GM18517 (cell line): ENCODE measurements at regions not wholly inside any gene's neighbourhood (a gene's known extent, or its start where the extent isn't known, plus 50 kb on each side); places are given as distances from the start of the nearest gene placed in this dataset.
"Not testable (repeated sequence)": the region's sequence is repeated elsewhere in the genome, so short reads cannot be mapped to it uniquely, and the experiment has no call there.

Experiments
- ATAC-seq: cut with Tn5 transposase; IDR thresholded peaks from one replicate; pipeline ENCODE4 v1.9.1; 2021; ENCODE audit warnings: mild to moderate bottlenecking, moderate library complexity; ENCODE audit not compliant: unreplicated experiment

GRCh38 chr2:14433946-14434495 lies 198.5 kb upstream of the LRATD1 start:
- no peak for ATAC-seq

- no peak for ATAC-seq
Measured at GRCh38 chr2:14445670-14446069, 186.8 kb upstream of the LRATD1 start.

- no peak for ATAC-seq
Measured at GRCh38 chr2:14448340-14448739, 184.2 kb upstream of the LRATD1 start.

- no peak for ATAC-seq
Measured at GRCh38 chr2:14451312-14451711, 181.2 kb upstream of the LRATD1 start.

DNA sequence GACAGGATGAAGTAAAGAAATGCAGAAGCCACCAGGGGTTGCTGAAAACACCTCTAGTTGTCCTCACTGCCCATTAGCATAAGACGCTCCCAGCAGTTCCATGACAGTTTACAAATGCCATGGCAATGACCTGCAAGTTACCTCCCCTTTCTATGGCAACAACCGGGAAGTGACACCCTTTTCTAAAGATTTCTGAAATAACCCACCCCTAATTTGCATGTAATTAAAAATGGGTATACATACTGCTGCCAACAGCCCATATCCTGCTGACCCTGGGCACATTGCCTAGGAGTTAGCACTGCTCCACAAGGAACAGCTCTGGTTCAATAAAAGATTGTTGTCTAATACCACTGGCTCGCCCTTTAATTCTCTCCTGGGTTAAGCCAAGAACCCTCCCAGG lies 178.3 kb upstream of the LRATD1 start:
- ATAC-seq: no peak

DNA sequence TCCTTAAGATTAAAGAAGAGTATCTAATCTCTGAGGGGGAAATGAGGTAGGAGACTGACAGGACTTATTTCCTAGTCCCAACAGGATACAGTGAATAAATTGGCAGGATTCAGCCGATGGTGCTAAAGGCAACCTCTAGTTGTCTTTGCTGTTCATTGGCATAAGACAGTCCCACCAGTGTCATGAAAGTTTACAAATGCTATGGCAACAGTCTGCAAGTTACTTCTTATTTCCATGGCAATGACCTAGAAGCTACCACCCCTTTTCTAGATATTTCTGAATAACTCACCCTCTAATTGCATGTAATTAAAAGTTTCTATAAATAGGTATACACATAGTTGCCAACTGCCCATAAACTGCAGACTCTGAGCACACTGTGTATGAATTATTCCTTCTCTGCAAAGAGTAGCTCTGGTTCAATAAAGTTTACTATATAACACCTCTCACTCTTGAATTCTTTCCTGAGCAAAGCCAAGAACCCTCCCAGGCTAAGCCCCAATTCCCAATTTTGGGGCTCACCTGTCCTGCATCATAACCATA lies 172.7 kb upstream of the LRATD1 start:
- no peak for ATAC-seq

DNA sequence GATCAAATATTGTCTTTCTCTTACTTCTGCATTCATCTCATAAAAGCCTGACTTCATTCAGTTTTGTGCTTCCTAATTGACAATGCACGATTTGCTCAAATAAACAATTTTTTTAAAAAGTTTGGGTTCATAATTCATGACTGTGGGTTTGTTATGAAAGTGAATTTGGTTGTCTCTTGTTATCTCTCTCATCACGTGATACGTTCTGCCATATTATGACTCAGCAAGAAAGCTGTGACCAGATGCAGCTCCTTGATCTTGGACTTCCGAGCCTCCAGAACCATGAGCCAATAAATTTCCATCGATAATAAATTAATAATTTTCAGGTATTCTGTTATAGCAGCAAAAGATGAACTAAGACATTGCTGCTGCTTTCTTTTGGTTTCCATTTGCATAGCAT lies 156.5 kb upstream of the LRATD1 start:
- no peak for ATAC-seq

DNA sequence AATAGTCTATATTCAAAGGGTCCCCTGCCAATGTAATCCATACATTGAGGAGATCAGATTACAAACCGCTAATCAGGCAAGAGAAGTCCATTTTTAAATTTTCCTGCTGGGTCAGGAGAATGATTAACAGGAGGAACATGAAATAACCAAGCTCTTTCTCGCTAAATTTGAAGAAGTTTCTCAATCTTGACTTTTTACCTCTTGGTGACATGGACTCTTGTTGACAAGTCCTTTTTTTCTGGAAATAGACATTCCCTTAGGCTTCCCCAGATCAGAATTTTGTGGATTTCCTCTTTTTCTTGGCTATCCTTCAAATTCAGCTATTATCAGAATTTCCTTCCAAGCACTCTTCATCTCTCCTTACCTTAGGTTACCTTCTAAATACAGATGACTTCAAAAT lies 153.0 kb upstream of the LRATD1 start:
- no peak for ATAC-seq

DNA sequence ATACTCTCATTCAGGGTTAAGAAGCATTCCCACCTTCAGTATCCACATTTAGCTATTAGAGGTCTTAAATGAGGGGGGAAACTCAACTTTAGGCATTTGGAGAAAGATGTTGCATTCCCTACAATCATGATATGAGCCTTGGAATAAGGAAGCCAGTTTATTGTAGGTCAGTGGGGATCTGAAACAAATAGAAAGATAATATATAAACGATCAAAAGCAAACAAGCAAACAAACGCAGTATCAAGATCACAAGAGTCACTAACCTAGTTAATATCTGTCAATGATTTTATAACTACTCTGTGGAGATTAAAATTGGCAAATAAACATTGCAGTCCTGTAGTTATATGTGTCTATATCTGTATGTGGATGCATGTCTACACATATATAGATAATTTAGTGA lies 152.4 kb upstream of the LRATD1 start:
- no peak for ATAC-seq

- no peak for ATAC-seq
Measured at GRCh38 chr2:14480906-14481305, 151.6 kb upstream of the LRATD1 start.

DNA sequence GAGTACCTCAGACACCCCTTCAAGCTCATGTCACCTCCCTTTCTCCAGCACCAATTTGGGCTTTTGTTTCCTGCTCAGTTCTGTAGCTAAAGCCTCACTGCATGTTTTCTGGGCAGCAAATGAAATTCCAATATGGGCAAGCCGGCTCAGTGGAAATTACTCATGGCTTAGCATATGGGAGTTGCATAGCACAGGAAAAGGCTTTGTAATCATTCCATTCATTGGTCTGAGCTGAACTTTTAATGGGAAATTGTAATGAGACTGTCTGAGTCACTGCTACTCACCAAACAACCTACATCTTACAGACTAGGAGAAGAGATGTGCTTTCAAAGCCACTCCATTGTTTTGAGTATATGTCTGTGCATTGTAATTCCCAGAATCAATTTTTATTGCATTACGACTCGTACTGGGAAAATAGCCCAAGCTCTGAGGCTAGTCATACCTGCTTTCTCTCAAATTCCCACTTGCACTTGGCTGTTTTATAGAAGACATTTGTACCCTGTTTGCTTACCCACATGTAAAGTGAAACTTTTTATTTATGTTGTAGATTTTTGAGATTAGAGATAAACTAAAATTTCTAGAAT lies 139.5 kb upstream of the LRATD1 start:
- ATAC-seq: no peak

DNA sequence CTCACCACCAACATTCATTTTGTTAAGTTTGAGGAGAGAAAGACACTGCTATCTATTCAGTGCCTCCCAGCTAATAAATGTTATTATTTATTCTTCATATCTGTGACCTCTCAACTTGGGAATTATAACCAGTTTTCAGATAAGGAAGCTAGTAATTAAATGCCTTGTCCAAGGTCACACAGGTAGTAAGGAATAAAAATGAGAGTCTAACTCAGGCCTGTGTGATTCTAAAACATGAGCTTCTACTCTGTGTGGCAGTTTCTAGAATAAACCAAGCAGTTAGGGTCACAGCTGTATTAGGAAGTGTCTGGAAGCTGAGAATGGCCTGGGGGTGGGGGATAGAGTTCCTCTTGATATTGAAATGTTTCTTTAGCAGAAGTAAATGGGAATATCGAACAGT lies 137.8 kb upstream of the LRATD1 start:
- ATAC-seq: no peak

DNA sequence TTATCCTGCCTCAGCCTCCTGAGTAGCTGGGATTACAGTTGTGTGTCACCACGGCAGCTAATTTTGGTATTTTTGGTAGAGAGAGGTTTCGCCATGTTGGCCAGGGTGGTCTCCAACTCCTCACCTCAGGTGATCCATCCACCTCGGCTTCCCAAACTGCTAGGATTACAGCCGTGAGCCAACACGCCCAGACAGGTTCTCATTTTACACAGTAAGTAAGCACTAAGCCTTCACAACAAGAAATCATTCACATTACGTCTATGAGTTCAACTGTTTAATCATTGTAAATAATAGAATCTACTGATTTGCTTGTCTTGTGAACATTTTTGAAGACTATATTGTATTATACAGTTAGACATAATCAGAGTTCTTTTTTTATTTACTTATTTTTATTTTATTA lies 131.5 kb upstream of the LRATD1 start:
- ATAC-seq: no peak

- not testable (repeated sequence) for ATAC-seq
Measured at GRCh38 chr2:14506955-14507354, 125.6 kb upstream of the LRATD1 start.

DNA sequence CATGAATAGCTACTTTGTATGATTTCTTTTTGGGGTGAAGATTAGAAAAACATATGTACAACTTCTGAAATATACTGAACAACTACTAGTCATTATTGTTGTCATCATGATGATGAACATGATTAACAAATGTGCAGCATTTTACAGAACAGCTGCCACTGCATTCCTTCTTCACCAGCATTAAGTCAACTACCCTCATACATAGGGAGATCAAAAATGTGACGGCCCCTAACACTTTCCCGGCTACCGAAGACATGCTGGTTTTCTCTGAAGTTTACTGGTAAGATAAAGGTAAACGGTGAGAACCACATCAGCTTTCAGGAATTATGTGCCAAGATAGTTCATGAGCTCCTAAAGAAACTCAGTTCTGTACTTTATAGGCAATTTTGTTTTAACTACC lies 121.0 kb upstream of the LRATD1 start:
- ATAC-seq: no peak

GRCh38 chr2:14513903-14514302 lies 118.6 kb upstream of the LRATD1 start:
- no peak for ATAC-seq

GRCh38 chr2:14516844-14517243 lies 115.7 kb upstream of the LRATD1 start:
- ATAC-seq: no peak

DNA sequence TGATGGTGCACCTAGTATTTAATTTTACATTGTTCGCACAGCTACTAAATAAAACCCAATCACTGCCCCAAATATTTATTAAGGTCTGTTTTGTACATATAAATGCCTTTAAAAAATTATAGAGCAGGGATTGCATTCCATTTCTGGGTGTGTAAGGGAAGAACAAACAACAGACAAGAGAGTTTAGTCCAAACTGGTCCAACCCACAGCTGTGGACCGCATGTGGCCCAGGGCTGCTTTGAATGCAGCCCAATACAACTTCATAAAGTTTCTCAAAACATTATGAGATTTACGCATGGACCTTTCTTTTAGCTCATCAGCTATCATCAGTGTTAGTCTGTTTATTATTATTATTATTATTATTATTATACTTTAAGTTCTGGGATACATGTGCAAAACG lies 114.8 kb upstream of the LRATD1 start:
- ATAC-seq: no peak

- no peak for ATAC-seq
Measured at GRCh38 chr2:14520385-14520945, 112.1 kb upstream of the LRATD1 start.

DNA sequence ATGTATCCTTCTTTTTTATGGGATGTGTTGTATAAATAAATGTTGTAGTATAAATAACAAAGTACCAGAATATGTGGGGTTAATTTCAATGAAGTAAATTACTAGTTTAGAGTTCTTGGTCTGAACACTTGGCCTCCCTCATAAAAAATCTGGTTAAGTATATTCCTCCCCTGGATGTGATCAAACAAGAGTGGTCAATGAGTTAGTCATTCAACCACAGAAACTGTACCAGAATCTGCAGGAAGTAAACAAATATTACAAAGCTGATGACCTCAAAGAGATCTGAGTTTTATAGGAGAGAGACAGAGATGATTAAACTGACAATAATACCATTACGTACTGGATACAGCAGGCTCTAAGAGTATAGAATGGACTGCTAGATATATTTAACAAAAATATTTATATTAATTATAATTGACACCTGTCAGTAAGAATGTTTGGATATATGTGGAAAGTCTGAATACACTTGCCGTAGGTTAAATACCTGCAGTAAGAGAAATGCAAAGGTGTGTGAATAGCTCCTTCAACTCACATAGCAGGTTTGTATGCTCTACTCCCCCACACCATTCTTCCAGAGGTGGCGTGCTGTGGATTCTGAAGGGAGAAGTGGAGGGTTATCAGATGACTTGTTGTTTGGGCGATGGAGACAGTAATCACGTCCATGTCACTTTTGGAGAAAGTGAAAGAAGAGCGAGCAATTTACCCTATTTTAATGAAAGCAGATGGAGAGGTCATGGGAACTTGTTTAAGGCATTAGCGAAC lies 108.3 kb upstream of the LRATD1 start:
- ATAC-seq: no peak

DNA sequence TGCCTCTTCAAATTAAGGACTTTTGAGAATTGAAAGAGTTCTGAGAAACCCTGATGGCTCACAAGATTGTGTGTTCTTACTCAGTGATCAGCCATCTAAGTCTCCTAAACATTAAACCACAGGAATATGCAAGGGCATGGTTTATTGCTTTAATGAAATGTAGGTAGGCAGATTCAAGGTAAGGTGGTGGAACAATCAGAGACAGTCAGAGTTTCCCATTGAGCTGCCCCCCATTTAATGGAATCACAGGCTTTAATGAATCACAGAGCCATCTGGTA lies 107.8 kb upstream of the LRATD1 start:
- no peak for ATAC-seq

DNA sequence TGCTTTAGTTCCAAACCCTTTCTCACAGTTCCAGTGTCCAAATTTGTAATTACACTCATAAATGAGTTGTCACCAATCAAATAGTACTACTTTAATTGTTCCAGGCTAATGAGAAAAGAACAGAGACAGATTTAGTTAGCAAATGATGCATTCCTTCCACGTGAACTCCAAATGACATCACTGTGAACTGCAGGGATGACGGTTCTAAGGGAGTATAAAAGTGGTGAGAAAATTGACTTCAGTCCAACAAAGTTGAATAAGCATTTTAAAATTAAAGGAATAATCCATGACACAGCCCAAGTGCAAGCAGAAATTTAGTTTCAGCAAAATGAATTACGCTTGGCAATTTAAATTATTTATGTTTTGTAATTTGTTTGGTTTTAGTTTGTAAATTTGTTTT lies 102.0 kb upstream of the LRATD1 start:
- no peak for ATAC-seq
